A673 (cell line): ENCODE measurements at regions not wholly inside any gene's neighbourhood (a gene's known extent, or its start where the extent isn't known, plus 50 kb on each side); places are given as distances from the start of the nearest gene placed in this dataset.
"Not testable (repeated sequence)": the region's sequence is repeated elsewhere in the genome, so short reads cannot be mapped to it uniquely, and the experiment has no call there.

ENCODE experiments used
- EZH2 ChIP-seq: fragments of 200-600 bp; sonication (generic); IDR thresholded peaks from 2 replicates; pipeline ENCODE4 v1.6.1; 2017; ENCODE audit warnings: borderline replicate concordance, low read depth, mild to moderate bottlenecking, mixed read lengths, antibody characterized with exemption, low read length; ENCODE audit not compliant: poor library complexity, severe bottlenecking
- TF ChIP-seq, protein P1 (sequence below): fragments of 300-800, 200-600 bp; sonication (generic); conservative IDR thresholded peaks from 2 replicates; pipeline ENCODE4 v1.5.1; 2017; ENCODE audit warnings: low read depth, mild to moderate bottlenecking, antibody characterized with exemption, low read length, moderate library complexity, mixed read lengths

DNA sequence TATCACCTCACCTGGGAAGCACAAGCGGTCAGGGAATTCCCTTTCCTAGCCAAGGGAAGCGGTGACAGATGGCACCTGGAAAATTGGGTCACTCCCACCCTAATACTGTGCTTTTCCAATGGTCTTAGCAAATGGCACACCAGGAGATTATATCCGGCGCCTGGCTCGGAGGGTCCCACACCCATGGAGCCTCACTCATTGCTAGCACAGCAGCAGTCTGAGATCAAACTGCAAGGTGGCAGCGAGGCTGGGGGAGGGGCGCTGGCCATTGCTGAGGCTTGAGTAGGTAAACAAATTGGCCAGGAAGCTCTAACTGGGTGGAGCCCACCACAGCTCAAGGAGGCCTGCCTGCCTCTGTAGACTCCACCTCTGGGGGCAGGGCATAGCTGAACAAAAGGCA, 1178.1 kb downstream of the KHDRBS2 start:
- TF ChIP-seq, protein P1, sequence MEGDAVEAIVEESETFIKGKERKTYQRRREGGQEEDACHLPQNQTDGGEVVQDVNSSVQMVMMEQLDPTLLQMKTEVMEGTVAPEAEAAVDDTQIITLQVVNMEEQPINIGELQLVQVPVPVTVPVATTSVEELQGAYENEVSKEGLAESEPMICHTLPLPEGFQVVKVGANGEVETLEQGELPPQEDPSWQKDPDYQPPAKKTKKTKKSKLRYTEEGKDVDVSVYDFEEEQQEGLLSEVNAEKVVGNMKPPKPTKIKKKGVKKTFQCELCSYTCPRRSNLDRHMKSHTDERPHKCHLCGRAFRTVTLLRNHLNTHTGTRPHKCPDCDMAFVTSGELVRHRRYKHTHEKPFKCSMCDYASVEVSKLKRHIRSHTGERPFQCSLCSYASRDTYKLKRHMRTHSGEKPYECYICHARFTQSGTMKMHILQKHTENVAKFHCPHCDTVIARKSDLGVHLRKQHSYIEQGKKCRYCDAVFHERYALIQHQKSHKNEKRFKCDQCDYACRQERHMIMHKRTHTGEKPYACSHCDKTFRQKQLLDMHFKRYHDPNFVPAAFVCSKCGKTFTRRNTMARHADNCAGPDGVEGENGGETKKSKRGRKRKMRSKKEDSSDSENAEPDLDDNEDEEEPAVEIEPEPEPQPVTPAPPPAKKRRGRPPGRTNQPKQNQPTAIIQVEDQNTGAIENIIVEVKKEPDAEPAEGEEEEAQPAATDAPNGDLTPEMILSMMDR, result not testable (repeated sequence)
- not testable (repeated sequence) for TF ChIP-seq EZH2
